MM.1S (cell line): ENCODE measurements at regions not wholly inside any gene's neighbourhood (a gene's known extent, or its start where the extent isn't known, plus 50 kb on each side); places are given as distances from the start of the nearest gene placed in this dataset.

ENCODE experiments used
- CTCF ChIP-seq: fragments of 300-600 bp; sonication (generic); IDR thresholded peaks from 2 replicates; pipeline ENCODE4 v1.5.1; 2016; ENCODE audit warnings: antibody characterized with exemption, low read length, mixed read lengths
- EZH2 ChIP-seq: fragments of 300-600 bp; sonication (generic); optimal IDR thresholded peaks from 2 replicates; pipeline ENCODE3; 2017; ENCODE audit warnings: low read depth, mild to moderate bottlenecking, antibody characterized with exemption, low read length, mixed read lengths

GRCh38 chr16:80116711-80117110 lies 424.1 kb upstream of the DYNLRB2 start:
- TF ChIP-seq CTCF (no peak), EZH2 (no peak)
